K562 (cell line): ENCODE measurements at regions not wholly inside any gene's neighbourhood (a gene's known extent, or its start where the extent isn't known, plus 50 kb on each side); places are given as distances from the start of the nearest gene placed in this dataset.

Experiments used
- ATAC-seq: fragments of 200-7000 bp; cut with Tn5 transposase; 3 replicates; pipeline ENCODE4 v1.9.1; 2020; ENCODE audit warnings: moderate library complexity
- BruUV-seq: library from RNA; stranded (reverse); fragments of 400-500 nt; replicated peaks from 2 replicates; lab custom pipeline; 2021; lab: Mats Ljungman, UMichigan
- CTCF ChIA-PET: fragments of 300-600 bp; formaldehyde crosslinking; extraction: SDS; loops from one replicate; lab custom pipeline; 2021; ENCODE audit warnings: low intra/inter-chr PET ratio; lab: Yijun Ruan, JAX
- POLR2A ChIA-PET: fragments of 300-600, 350-650 bp; sonication (Branson Sonifier 250); formaldehyde crosslinking; extraction: SDS; loops from one replicate; lab custom pipeline; 2021; ENCODE audit warnings: antibody characterized with exemption, inconsistent platforms; lab: Yijun Ruan, JAX
- DNase-seq, 4 experiments: peaks; one replicate each; pipeline versions ENCODE4 v3.0.0 to v3.0.0-alpha.2; 2011 to 2018; ENCODE audit warnings: low spot score in 3 of 4, mixed read lengths in 3 of 4; ENCODE audit errors: extremely low read depth in 1 of 4
- FAIRE-seq: peaks from 2 replicates; lab custom pipeline; 2011; peaks lifted over from hg19 to GRCh38; lab: Jason Lieb, UNC
- H2AFZ ChIP-seq: 2 replicates; pipeline ENCODE4 v1.6.0; 2011; ENCODE audit warnings: low read depth, low read length, control low read depth, inconsistent platforms
- H3K27ac ChIP-seq: fragments of 200-600 bp; 3 replicates; pipeline ENCODE4 v1.8.0; 2011; ENCODE audit warnings: low read depth, mild to moderate bottlenecking, control low read depth, inconsistent platforms, low read length, moderate library complexity, mixed read lengths; ENCODE audit errors: extremely low read depth
- H3K27me3 ChIP-seq, 2 experiments: fragments of 300-600 bp in 1 of 2; 2 replicates in 1 of 2; 3 replicates in 1 of 2; pipeline versions ENCODE4 v1.6.0 to v1.8.0; 2011; ENCODE audit warnings: inconsistent platforms in 2 of 2, low read length in 2 of 2, mild to moderate bottlenecking in 1 of 2, mixed read lengths in 1 of 2, moderate library complexity in 1 of 2; ENCODE audit not compliant: control insufficient read depth in 2 of 2, insufficient read depth in 2 of 2
- H3K36me3 ChIP-seq: fragments of 300-600 bp; 3 replicates; pipeline ENCODE4 v1.8.0; 2011; ENCODE audit warnings: mild to moderate bottlenecking, low read length, inconsistent platforms; ENCODE audit not compliant: control insufficient read depth, insufficient read depth
- H3K4me1 ChIP-seq, 2 experiments: fragments of 200-600 bp in 1 of 2; replicated peaks in 1 of 2; 2 replicates in 1 of 2; 3 replicates in 1 of 2; pipeline versions ENCODE4 v1.5.1 to v1.8.0; 2011; ENCODE audit warnings: inconsistent platforms in 2 of 2, low read length in 2 of 2, mild to moderate bottlenecking in 1 of 2, mixed read lengths in 1 of 2, moderate library complexity in 1 of 2; ENCODE audit not compliant: control insufficient read depth in 2 of 2, insufficient read depth in 2 of 2
- H3K4me2 ChIP-seq: 2 replicates; pipeline ENCODE4 v1.6.1; 2011; ENCODE audit warnings: low read length, control low read depth, inconsistent platforms, mixed read lengths; ENCODE audit not compliant: insufficient read depth
- H3K4me3 ChIP-seq: fragments of 200-600 bp; sonication (generic), shearing (Covaris generic); 2 replicates; pipeline ENCODE4 v1.5.1; 2016; ENCODE audit warnings: control low read depth, inconsistent platforms
- H3K79me2 ChIP-seq: fragments of 200-600 bp; 3 replicates; pipeline ENCODE4 v1.8.0; 2011; ENCODE audit warnings: low read length, inconsistent platforms; ENCODE audit not compliant: control insufficient read depth, insufficient read depth
- H3K9ac ChIP-seq, 2 experiments: 2 replicates each; pipeline versions ENCODE4 v1.6.0 to v1.6.1; 2011; ENCODE audit warnings: low read depth in 2 of 2, low read length in 2 of 2, control low read depth in 1 of 2, inconsistent platforms in 1 of 2, mild to moderate bottlenecking in 1 of 2, mixed read lengths in 1 of 2; ENCODE audit not compliant: insufficient read depth in 1 of 2
- H3K9me1 ChIP-seq: one replicate; pipeline ENCODE4 v1.6.0; 2011; ENCODE audit warnings: inconsistent platforms, mild to moderate bottlenecking, low read length, moderate library complexity; ENCODE audit not compliant: control insufficient read depth, insufficient read depth
- H3K9me3 ChIP-seq: replicated peaks from 2 replicates; pipeline ENCODE4 v1.5.1; 2011; ENCODE audit warnings: low read depth, low read length, inconsistent platforms; ENCODE audit not compliant: control insufficient read depth, insufficient read depth
- H4K20me1 ChIP-seq: replicated peaks from 2 replicates; pipeline ENCODE4 v1.6.1; 2011; ENCODE audit warnings: low read length, inconsistent platforms, mixed read lengths; ENCODE audit not compliant: control insufficient read depth, insufficient read depth
- CBX1 ChIP-seq: sonication (generic); IDR thresholded peaks from 2 replicates; pipeline ENCODE4 v1.6.1; 2016; ENCODE audit warnings: antibody characterized with exemption, low read depth, mild to moderate bottlenecking
- CHCHD3 ChIP-seq: fragments of 250-450 bp; sonication (Bioruptor Pico); IDR thresholded peaks from 2 replicates; pipeline ENCODE4 v2.1.2; 2022; ENCODE audit warnings: mild to moderate bottlenecking
- MTA2 ChIP-seq: fragments of 450-650 bp; IDR thresholded peaks from 2 replicates; pipeline ENCODE4 v1.6.1; 2016; ENCODE audit warnings: low read depth
- RBBP5 ChIP-seq: fragments of 200-600 bp; sonication (generic); IDR thresholded peaks from 2 replicates; pipeline ENCODE4 v1.6.1; 2012; ENCODE audit warnings: borderline replicate concordance, mild to moderate bottlenecking, low read length, control low read depth, inconsistent platforms; ENCODE audit not compliant: insufficient read depth, poor library complexity, severe bottlenecking
- SAP30 ChIP-seq: fragments of 200-600 bp; sonication (generic); IDR thresholded peaks from 2 replicates; pipeline ENCODE4 v1.6.1; 2012; ENCODE audit warnings: borderline replicate concordance, low read depth, mild to moderate bottlenecking, moderate library complexity, low read length, control low read depth, inconsistent platforms; ENCODE audit not compliant: insufficient read depth, poor library complexity, severe bottlenecking
- SMARCC2 ChIP-seq: fragments of 450-650 bp; IDR thresholded peaks from 2 replicates; pipeline ENCODE4 v1.6.1; 2017; ENCODE audit warnings: antibody characterized with exemption, moderate library complexity, mild to moderate bottlenecking, low read depth
- SP1 ChIP-seq: sonication (generic); formaldehyde crosslinking; IDR thresholded peaks from 2 replicates; pipeline ENCODE4 v1.8.1; 2022; ENCODE audit warnings: mild to moderate bottlenecking, missing genetic modification reagents
- U2AF1 ChIP-seq: fragments of 200-400 bp; formaldehyde crosslinking; optimal IDR thresholded peaks from 2 replicates; pipeline ENCODE3; 2017; ENCODE audit warnings: mild to moderate bottlenecking, low read depth, low read length, moderate library complexity
- ZNF217 ChIP-seq: sonication (generic); formaldehyde crosslinking; IDR thresholded peaks from 2 replicates; pipeline ENCODE4 v1.8.0; 2022; ENCODE audit warnings: mild to moderate bottlenecking, missing genetic modification reagents
- ZNF324 ChIP-seq: fragments of 250-450 bp; sonication (Bioruptor Pico); IDR thresholded peaks from 2 replicates; pipeline ENCODE4 v1.4.0; 2020; ENCODE audit warnings: mild to moderate bottlenecking
- ZNF507 ChIP-seq: conservative IDR thresholded peaks from 2 replicates; pipeline ENCODE4 v1.6.1; 2017; ENCODE audit warnings: missing genetic modification characterization, missing compliant biosample characterization
- WGBS: fragments of 100-300 bp; shearing (Covaris generic); methylation state at CpG from one replicate; pipeline ENCODE4 v1.1.6; 2016; ENCODE audit warnings: low coverage, mixed read lengths; ENCODE audit not compliant: insufficient coverage; ENCODE audit errors: missing lambda C conversion rate; 5-methylcytosine and 5-hydroxymethylcytosine counted together
- in situ Hi-C: fragments of 300-500 bp; cut with MboI; formaldehyde crosslinking; loops from 4 replicates; pipeline ENCODE4 v1.15.0; 2018; ENCODE audit warnings: inconsistent platforms, mixed read lengths
- intact Hi-C: fragments of 100-400 bp; cut with micrococcal nuclease; formaldehyde crosslinking; loops from 2 replicates; pipeline ENCODE4 v1.14.2; 2022
- TF ChIP-seq, protein P1 (sequence below): fragments of 450-650 bp; conservative IDR thresholded peaks from 2 replicates; pipeline ENCODE4 v1.6.1; 2016; ENCODE audit warnings: missing genetic modification characterization, low read depth, mild to moderate bottlenecking, control low read depth, missing compliant biosample characterization
- TF ChIP-seq, protein P2 (sequence below): sonication (generic); formaldehyde crosslinking; IDR thresholded peaks from 2 replicates; pipeline ENCODE4 v1.8.0; 2022; ENCODE audit warnings: mild to moderate bottlenecking, missing genetic modification reagents
- TF ChIP-seq, protein P3 (sequence below): fragments of 450-650 bp; formaldehyde crosslinking; conservative IDR thresholded peaks from 2 replicates; pipeline ENCODE4 v1.4.0; 2022; ENCODE audit warnings: mild to moderate bottlenecking, missing genetic modification characterization

DNA sequence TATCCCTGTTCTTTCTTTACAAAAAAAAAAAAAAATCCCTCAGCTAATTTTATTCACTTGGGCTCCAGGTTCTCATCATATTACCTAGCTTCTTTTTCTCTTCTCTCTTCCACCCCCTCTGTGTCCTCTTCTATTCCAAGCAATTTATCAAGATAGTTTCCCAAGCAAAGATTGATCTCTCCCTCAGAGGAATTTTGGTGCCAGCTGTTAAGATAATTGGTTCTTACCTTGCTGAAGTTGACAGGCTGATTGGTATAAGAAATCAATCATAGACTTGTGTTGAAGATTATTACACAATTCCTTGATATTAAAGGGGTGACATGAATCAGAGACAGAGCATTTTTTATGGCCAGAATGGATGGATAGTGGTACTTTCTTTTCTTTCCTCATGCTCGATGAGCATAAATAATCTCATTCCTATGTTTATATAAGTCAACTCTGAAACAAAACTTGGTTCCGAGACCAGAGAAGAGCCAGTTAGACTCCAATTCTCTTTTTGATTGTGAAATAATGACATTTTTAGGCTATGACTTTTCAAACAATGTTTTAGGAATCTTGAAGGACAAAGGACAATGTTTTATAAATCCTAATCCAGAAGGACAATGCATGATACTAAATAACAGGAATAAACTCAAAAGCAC lies 264.1 kb upstream of the PRKD1 start:
- 0% methylated on average over 2 of the region's 2 CpGs for WGBS
- no peak overlapping the region for H2AFZ ChIP-seq
- intact Hi-C loops, result no loop called here
- H3K9me3 ChIP-seq, result no peaks in the 10 kb centered on the region
- no peak overlapping the region for H3K27ac ChIP-seq
- in situ Hi-C loops, result no loop called here
- H3K4me1 ChIP-seq, result no peaks in the 10 kb centered on the region
- H3K36me3 ChIP-seq, result no peaks in the 10 kb centered on the region
- no peak overlapping the region for H3K9ac ChIP-seq
- H3K4me3 ChIP-seq, result no peak overlapping the region
- H3K27me3 ChIP-seq, result no peaks in the 10 kb centered on the region
- ChIA-PET POLR2A (no interaction called here), CTCF (no interaction called here)
- no peaks in the 10 kb centered on the region for H3K9me1 ChIP-seq
- H3K79me2 ChIP-seq, result no peaks in the 10 kb centered on the region
- H3K4me2 ChIP-seq, result no peak overlapping the region
- DNase-seq (no peak), FAIRE-seq (no peak), ATAC-seq (no peak)
- no TSS peak for BruUV-seq
- no peaks in the 10 kb centered on the region for H4K20me1 ChIP-seq
- no peak for TF ChIP-seq CBX1
- TF ChIP-seq RBBP5, result no peak
- no peak for TF ChIP-seq ZNF507 (tag)
- no peak for TF ChIP-seq SMARCC2
- TF ChIP-seq MTA2, result no peak
- TF ChIP-seq, protein P1, sequence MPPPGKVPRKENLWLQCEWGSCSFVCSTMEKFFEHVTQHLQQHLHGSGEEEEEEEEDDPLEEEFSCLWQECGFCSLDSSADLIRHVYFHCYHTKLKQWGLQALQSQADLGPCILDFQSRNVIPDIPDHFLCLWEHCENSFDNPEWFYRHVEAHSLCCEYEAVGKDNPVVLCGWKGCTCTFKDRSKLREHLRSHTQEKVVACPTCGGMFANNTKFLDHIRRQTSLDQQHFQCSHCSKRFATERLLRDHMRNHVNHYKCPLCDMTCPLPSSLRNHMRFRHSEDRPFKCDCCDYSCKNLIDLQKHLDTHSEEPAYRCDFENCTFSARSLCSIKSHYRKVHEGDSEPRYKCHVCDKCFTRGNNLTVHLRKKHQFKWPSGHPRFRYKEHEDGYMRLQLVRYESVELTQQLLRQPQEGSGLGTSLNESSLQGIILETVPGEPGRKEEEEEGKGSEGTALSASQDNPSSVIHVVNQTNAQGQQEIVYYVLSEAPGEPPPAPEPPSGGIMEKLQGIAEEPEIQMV (tag), result no peak
- TF ChIP-seq, protein P2, sequence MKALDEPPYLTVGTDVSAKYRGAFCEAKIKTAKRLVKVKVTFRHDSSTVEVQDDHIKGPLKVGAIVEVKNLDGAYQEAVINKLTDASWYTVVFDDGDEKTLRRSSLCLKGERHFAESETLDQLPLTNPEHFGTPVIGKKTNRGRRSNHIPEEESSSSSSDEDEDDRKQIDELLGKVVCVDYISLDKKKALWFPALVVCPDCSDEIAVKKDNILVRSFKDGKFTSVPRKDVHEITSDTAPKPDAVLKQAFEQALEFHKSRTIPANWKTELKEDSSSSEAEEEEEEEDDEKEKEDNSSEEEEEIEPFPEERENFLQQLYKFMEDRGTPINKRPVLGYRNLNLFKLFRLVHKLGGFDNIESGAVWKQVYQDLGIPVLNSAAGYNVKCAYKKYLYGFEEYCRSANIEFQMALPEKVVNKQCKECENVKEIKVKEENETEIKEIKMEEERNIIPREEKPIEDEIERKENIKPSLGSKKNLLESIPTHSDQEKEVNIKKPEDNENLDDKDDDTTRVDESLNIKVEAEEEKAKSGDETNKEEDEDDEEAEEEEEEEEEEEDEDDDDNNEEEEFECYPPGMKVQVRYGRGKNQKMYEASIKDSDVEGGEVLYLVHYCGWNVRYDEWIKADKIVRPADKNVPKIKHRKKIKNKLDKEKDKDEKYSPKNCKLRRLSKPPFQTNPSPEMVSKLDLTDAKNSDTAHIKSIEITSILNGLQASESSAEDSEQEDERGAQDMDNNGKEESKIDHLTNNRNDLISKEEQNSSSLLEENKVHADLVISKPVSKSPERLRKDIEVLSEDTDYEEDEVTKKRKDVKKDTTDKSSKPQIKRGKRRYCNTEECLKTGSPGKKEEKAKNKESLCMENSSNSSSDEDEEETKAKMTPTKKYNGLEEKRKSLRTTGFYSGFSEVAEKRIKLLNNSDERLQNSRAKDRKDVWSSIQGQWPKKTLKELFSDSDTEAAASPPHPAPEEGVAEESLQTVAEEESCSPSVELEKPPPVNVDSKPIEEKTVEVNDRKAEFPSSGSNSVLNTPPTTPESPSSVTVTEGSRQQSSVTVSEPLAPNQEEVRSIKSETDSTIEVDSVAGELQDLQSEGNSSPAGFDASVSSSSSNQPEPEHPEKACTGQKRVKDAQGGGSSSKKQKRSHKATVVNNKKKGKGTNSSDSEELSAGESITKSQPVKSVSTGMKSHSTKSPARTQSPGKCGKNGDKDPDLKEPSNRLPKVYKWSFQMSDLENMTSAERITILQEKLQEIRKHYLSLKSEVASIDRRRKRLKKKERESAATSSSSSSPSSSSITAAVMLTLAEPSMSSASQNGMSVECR, result no peak
- no peak for TF ChIP-seq CHCHD3
- TF ChIP-seq U2AF1, result no peak
- TF ChIP-seq SAP30, result no peak
- no peak for TF ChIP-seq SP1 (CRISPR knock-in tag)
- no peak for TF ChIP-seq ZNF324 (CRISPR knock-in tag)
- TF ChIP-seq, protein P3, sequence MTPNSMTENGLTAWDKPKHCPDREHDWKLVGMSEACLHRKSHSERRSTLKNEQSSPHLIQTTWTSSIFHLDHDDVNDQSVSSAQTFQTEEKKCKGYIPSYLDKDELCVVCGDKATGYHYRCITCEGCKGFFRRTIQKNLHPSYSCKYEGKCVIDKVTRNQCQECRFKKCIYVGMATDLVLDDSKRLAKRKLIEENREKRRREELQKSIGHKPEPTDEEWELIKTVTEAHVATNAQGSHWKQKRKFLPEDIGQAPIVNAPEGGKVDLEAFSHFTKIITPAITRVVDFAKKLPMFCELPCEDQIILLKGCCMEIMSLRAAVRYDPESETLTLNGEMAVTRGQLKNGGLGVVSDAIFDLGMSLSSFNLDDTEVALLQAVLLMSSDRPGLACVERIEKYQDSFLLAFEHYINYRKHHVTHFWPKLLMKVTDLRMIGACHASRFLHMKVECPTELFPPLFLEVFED, result no peak
- no peak for TF ChIP-seq ZNF217 (CRISPR knock-in tag)
